ENCODE measurements at regions not wholly inside any gene's neighbourhood (a gene's known extent, or its start where the extent isn't known, plus 50 kb on each side); places are given as distances from the start of the nearest gene placed in this dataset.

GRCh38 chr14:22487401-22487800 lies 101.6 kb downstream of the DAD1 start (continued):
- TF ChIP-seq ZBTB33 (IDR thresholded peaks at IDR 0.05; ENCODE audit: extremely low read depth, insufficient replicate concordance, low read length), result no peak
- no peak for TF ChIP-seq SRF (IDR thresholded peaks at IDR 0.05; ENCODE audit: low read depth)

GRCh38 chr14:22486675-22487074 lies 102.3 kb downstream of the DAD1 start:
- peaks cover 95% of the 10 kb centered on the region for H3K27me3 ChIP-seq (ENCODE audit: insufficient read depth, low read length)
- H3K9ac ChIP-seq (ENCODE audit: low read length), result no peak overlapping the region
- no peaks in the 10 kb centered on the region for H3K4me1 ChIP-seq (ENCODE audit: control insufficient read depth in 1 of 2, insufficient read depth in 2 of 2, low read length in 2 of 2)
- no peaks in the 10 kb centered on the region for H3K9me2 ChIP-seq (ENCODE audit: insufficient read depth)
- H3K9me3 ChIP-seq (ENCODE audit: control insufficient read depth in 1 of 2, insufficient read depth in 1 of 2, low read depth in 1 of 2, low read length in 2 of 2), result no peaks in the 10 kb centered on the region
- ChIA-PET POLR2A (no interaction called here), RAD21 (ENCODE audit: low non-redundant PET in 1 of 2, low total read pairs in 2 of 2, uncharacterized antibody in 2 of 2, unreplicated experiment in 2 of 2) (no interaction called here), CTCF (no interaction called here)
- intact Hi-C loops (cut with micrococcal nuclease), result no loop called here
- no peaks in the 10 kb centered on the region for H4K20me1 ChIP-seq (ENCODE audit: insufficient read depth)
- H2AFZ ChIP-seq (ENCODE audit: low read depth, low read length, poor library complexity, severe bottlenecking), result no peak overlapping the region
- no peak for DNase-seq (ENCODE audit: low read depth, low spot score)
- H3K4me3 ChIP-seq (replicated peaks in 1 of 2; ENCODE audit: low read depth in 1 of 2, low read length in 2 of 2), result no peak overlapping the region
- no peak for TF ChIP-seq ATF3 (IDR thresholded peaks at IDR 0.05)
- TF ChIP-seq TCF7L2 (IDR thresholded peaks at IDR 0.05; ENCODE audit: borderline replicate concordance, extremely low read depth, insufficient read depth, insufficient read length), result no peak
- no peak for TF ChIP-seq ZBTB33 (IDR thresholded peaks at IDR 0.05; ENCODE audit: extremely low read depth, insufficient replicate concordance, low read length)
- TF ChIP-seq EZH2 (IDR thresholded peaks at IDR 0.05), result no peak
- H3K4me2 ChIP-seq (ENCODE audit: low read length), result no peak overlapping the region
- no peak overlapping the region for H3K27ac ChIP-seq (ENCODE audit: low read depth, low read length)
- no TSS peak for BruUV-seq (replicated peaks)
- ATAC-seq, result no peak
- H3K36me3 ChIP-seq (ENCODE audit: control insufficient read depth in 1 of 2, insufficient read depth in 2 of 2, low read length in 2 of 2), result no peaks in the 10 kb centered on the region
- H3K79me2 ChIP-seq (ENCODE audit: insufficient read depth, low read length), result no peaks in the 10 kb centered on the region
